RWPE1 (cell line): ENCODE measurements at regions not wholly inside any gene's neighbourhood (a gene's known extent, or its start where the extent isn't known, plus 50 kb on each side); places are given as distances from the start of the nearest gene placed in this dataset.

Experiments
- CTCF ChIA-PET: fragments of 350-600 bp; sonication (Branson Sonifier 250); formaldehyde crosslinking; extraction: SDS; loops from one replicate; lab custom pipeline; 2021; lab: Yijun Ruan, JAX
- POLR2A ChIA-PET: fragments of 400-600 bp; formaldehyde crosslinking; extraction: SDS; loops from one replicate; lab custom pipeline; 2020; ENCODE audit warnings: antibody characterized with exemption; ENCODE audit not compliant: low non-redundant PET; lab: Yijun Ruan, JAX
- DNase-seq: peaks from one replicate; pipeline ENCODE4 v3.0.0; 2012; ENCODE audit warnings: low spot score
- H3K27ac ChIP-seq: fragments of 450-650 bp; 2 replicates; pipeline ENCODE4 v1.5.1; 2017
- CTCF ChIP-seq: fragments of 450-650 bp; conservative IDR thresholded peaks from 2 replicates; pipeline ENCODE4 v1.5.1; 2017; ENCODE audit warnings: low read depth, mild to moderate bottlenecking

GRCh38 chr2:60075048-60075447 lies 478.4 kb downstream of the BCL11A start:
- no peak for DNase-seq
- no peak overlapping the region for H3K27ac ChIP-seq
- ChIA-PET POLR2A (no interaction called here), CTCF (no interaction called here)
- no peak for TF ChIP-seq CTCF

DNA sequence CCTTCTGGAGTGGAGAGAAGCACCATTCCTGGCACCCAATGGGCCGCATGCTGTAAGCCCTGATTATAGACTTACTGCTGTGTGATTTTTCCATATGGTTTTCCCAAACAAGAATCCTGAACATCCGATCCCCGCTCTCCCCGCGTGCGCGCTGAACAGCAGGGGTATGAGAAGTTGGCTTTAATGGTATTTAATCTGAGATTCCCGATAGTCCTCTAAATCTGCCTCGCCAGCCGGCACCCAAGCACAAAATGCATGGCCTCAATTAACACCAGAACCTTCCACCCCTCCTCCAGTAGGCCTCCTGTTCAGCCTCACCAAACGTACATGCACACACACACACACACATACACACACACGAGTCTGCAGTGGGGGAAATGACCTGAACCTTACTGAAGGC lies 480.3 kb downstream of the BCL11A start:
- CTCF ChIA-PET = no interaction called here
- TF ChIP-seq CTCF = no peak
- no peak for DNase-seq
- no peak overlapping the region for H3K27ac ChIP-seq
- POLR2A ChIA-PET = no interaction called here

DNA sequence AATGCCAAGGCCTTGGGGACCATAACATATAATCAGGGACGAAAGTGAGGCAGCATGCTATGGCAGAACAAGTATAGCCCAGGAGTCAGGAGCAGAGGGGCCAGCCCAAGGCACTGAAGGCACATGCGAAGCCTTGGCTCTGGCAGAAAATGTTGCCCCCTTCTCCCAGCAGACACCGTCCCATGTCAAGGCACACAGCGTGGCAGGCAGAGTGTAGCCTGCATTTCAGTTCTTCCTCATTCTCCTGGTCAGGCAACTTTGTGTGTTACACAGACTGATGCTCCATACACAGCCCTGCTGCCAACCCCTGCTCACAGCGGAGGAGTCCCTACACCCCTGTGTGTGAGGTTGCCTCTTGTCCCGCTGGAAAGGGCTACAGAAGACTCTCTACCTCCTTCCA lies 480.8 kb downstream of the BCL11A start:
- no peak for DNase-seq
- ChIA-PET CTCF (no interaction called here), POLR2A (no interaction called here)
- no peak overlapping the region for H3K27ac ChIP-seq
- no peak for TF ChIP-seq CTCF

DNA sequence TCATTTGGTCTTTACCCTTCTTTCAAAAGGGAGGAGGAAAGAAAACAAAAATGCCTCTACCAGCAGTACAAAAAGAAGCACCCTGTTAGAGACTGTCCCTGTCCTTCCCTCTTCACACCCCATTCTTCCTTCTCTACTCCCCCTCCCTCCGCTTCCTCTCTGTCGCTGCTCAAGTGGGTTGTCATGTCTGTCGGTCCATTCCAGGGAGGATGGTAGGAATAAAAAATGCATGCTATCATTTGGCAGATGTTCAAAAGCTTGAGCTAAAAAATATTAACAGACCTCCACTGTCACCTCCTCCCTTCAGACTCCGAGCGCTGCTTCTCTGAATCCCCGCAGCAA lies 482.0 kb downstream of the BCL11A start:
- no peak for TF ChIP-seq CTCF
- ChIA-PET CTCF (no interaction called here), POLR2A (no interaction called here)
- no peak overlapping the region for H3K27ac ChIP-seq
- DNase-seq = no peak

- DNase-seq = no peak
- TF ChIP-seq CTCF = no peak
- ChIA-PET CTCF (interaction anchor here (0.7 kb wide), 1 partner anchor 79 kb away, joined by 5 read pairs; no protein-coding TSS in a partner anchor), POLR2A (no interaction called here)
- no peak overlapping the region for H3K27ac ChIP-seq
Measured at GRCh38 chr2:60070736-60071489, 482.5 kb downstream of the BCL11A start.

GRCh38 chr2:60070196-60070595 lies 483.3 kb downstream of the BCL11A start:
- no peak for DNase-seq
- CTCF ChIA-PET = interaction anchor here (0.7 kb wide), 1 partner anchor 80 kb away, joined by 5 read pairs; no protein-coding TSS in a partner anchor
- no peak overlapping the region for H3K27ac ChIP-seq
- POLR2A ChIA-PET = no interaction called here
- no peak for TF ChIP-seq CTCF
